ENCODE measurements at regions not wholly inside any gene's neighbourhood (a gene's known extent, or its start where the extent isn't known, plus 50 kb on each side); places are given as distances from the start of the nearest gene placed in this dataset.
"Not testable (repeated sequence)": the region's sequence is repeated elsewhere in the genome, so short reads cannot be mapped to it uniquely, and the experiment has no call there.

- H3K36me3 ChIP-seq, DNase-seq, H3K4me3 ChIP-seq, H3K9me3 ChIP-seq, H3K27me3 ChIP-seq: not testable (repeated sequence)
Observed at GRCh38 chrX:38963244-38963643, 162.0 kb downstream of the MID1IP1 start.

GRCh38 chrX:38965888-38966287 is 164.6 kb downstream of the MID1IP1 start:
- Histone ChIP-seq H3K36me3 (no peaks in the 10 kb centered on the region), H3K4me3 (no peak overlapping the region), H3K27me3 (no peaks in the 10 kb centered on the region), H3K9me3 (no peaks in the 10 kb centered on the region)
- no peak for DNase-seq

- Histone ChIP-seq H3K36me3 (no peaks in the 10 kb centered on the region), H3K4me3 (no peak overlapping the region), H3K27me3 (no peaks in the 10 kb centered on the region), H3K9me3 (no peaks in the 10 kb centered on the region)
- DNase-seq, result no peak
Observed at GRCh38 chrX:38968344-38969216, 167.3 kb downstream of the MID1IP1 start.

GRCh38 chrX:38970074-38970473 is 168.8 kb downstream of the MID1IP1 start:
- no peak overlapping the region for H3K4me3 ChIP-seq
- H3K36me3 ChIP-seq, result no peaks in the 10 kb centered on the region
- no peaks in the 10 kb centered on the region for H3K27me3 ChIP-seq
- DNase-seq, result no peak
- H3K9me3 ChIP-seq, result no peaks in the 10 kb centered on the region

- no peaks in the 10 kb centered on the region for H3K9me3 ChIP-seq
- DNase-seq, result no peak
- H3K4me3 ChIP-seq, result no peak overlapping the region
- H3K27me3 ChIP-seq, result no peaks in the 10 kb centered on the region
- no peaks in the 10 kb centered on the region for H3K36me3 ChIP-seq
Observed at GRCh38 chrX:38970845-38971244, 169.6 kb downstream of the MID1IP1 start.

GRCh38 chrX:38973322-38973721 is 172.1 kb downstream of the MID1IP1 start:
- H3K9me3 ChIP-seq, result no peaks in the 10 kb centered on the region
- DNase-seq, result no peak
- H3K27me3 ChIP-seq, result no peaks in the 10 kb centered on the region
- no peaks in the 10 kb centered on the region for H3K36me3 ChIP-seq
- H3K4me3 ChIP-seq, result no peak overlapping the region

- Histone ChIP-seq H3K27me3 (no peaks in the 10 kb centered on the region), H3K9me3 (no peaks in the 10 kb centered on the region), H3K4me3 (no peak overlapping the region), H3K36me3 (no peaks in the 10 kb centered on the region)
- no peak for DNase-seq
Observed at GRCh38 chrX:38974542-38974941, 173.3 kb downstream of the MID1IP1 start.

GRCh38 chrX:38975368-38975942 is 174.2 kb downstream of the MID1IP1 start:
- Histone ChIP-seq H3K36me3 (no peaks in the 10 kb centered on the region), H3K9me3 (no peaks in the 10 kb centered on the region), H3K27me3 (no peaks in the 10 kb centered on the region), H3K4me3 (no peak overlapping the region)
- no peak for DNase-seq

GRCh38 chrX:38982370-38982769 is 181.1 kb downstream of the MID1IP1 start:
- Histone ChIP-seq H3K36me3 (no peaks in the 10 kb centered on the region), H3K9me3 (no peaks in the 10 kb centered on the region), H3K4me3 (no peak overlapping the region), H3K27me3 (no peaks in the 10 kb centered on the region)
- DNase-seq, result no peak

- no peak for DNase-seq
- H3K4me3 ChIP-seq, result no peak overlapping the region
- H3K9me3 ChIP-seq, result no peaks in the 10 kb centered on the region
- H3K36me3 ChIP-seq, result no peaks in the 10 kb centered on the region
- no peaks in the 10 kb centered on the region for H3K27me3 ChIP-seq
Observed at GRCh38 chrX:38982843-38983242, 181.6 kb downstream of the MID1IP1 start.

GRCh38 chrX:38985375-38985774 is 184.1 kb downstream of the MID1IP1 start:
- Histone ChIP-seq H3K27me3 (no peaks in the 10 kb centered on the region), H3K9me3 (no peaks in the 10 kb centered on the region), H3K36me3 (no peaks in the 10 kb centered on the region), H3K4me3 (no peak overlapping the region)
- no peak for DNase-seq

- H3K36me3 ChIP-seq, result no peaks in the 10 kb centered on the region
- no peak overlapping the region for H3K4me3 ChIP-seq
- no peaks in the 10 kb centered on the region for H3K27me3 ChIP-seq
- no peak for DNase-seq
- no peaks in the 10 kb centered on the region for H3K9me3 ChIP-seq
Observed at GRCh38 chrX:38985945-38986344, 184.7 kb downstream of the MID1IP1 start.

- DNase-seq, result no peak
- Histone ChIP-seq H3K36me3 (no peaks in the 10 kb centered on the region), H3K9me3 (no peaks in the 10 kb centered on the region), H3K4me3 (no peak overlapping the region), H3K27me3 (no peaks in the 10 kb centered on the region)
Observed at GRCh38 chrX:38986586-38986985, 185.3 kb downstream of the MID1IP1 start.

- no peak overlapping the region for H3K4me3 ChIP-seq
- DNase-seq, result no peak
- H3K36me3 ChIP-seq, result no peaks in the 10 kb centered on the region
- H3K27me3 ChIP-seq, result no peaks in the 10 kb centered on the region
- H3K9me3 ChIP-seq, result no peaks in the 10 kb centered on the region
Observed at GRCh38 chrX:38987198-38987651, 186.0 kb downstream of the MID1IP1 start.

GRCh38 chrX:38988301-38988700 is 187.0 kb downstream of the MID1IP1 start:
- Histone ChIP-seq H3K9me3 (no peaks in the 10 kb centered on the region), H3K4me3 (no peak overlapping the region), H3K27me3 (no peaks in the 10 kb centered on the region), H3K36me3 (no peaks in the 10 kb centered on the region)
- DNase-seq, result no peak

- no peaks in the 10 kb centered on the region for H3K36me3 ChIP-seq
Observed at GRCh38 chrX:38989076-38989475, 187.8 kb downstream of the MID1IP1 start.

GRCh38 chrX:38991656-38992440 is 190.6 kb downstream of the MID1IP1 start:
- no peak overlapping the region for H3K4me3 ChIP-seq
- H3K9me3 ChIP-seq, result no peaks in the 10 kb centered on the region
- no peaks in the 10 kb centered on the region for H3K27me3 ChIP-seq
- H3K36me3 ChIP-seq, result no peaks in the 10 kb centered on the region
- DNase-seq, result no peak

More at GRCh38 chrX:38989076-38989475, 187.8 kb downstream of the MID1IP1 start:
- Histone ChIP-seq H3K9me3 (no peaks in the 10 kb centered on the region), H3K4me3 (no peak overlapping the region), H3K27me3 (no peaks in the 10 kb centered on the region)
- no peak for DNase-seq
